Activated CD4-positive, alpha-beta T cell treated with anti-CD3 and anti-CD28 coated beads, Interleukin-10, Interleukin-2, amounts not matched to agents 100 ng/mL and 50 ng/mL, durations not matched to agents 16 hours and 8 hours (primary cell): ENCODE measurements at regions not wholly inside any gene's neighbourhood (a gene's known extent, or its start where the extent isn't known, plus 50 kb on each side); places are given as distances from the start of the nearest gene placed in this dataset.
"Not testable (repeated sequence)": the region's sequence is repeated elsewhere in the genome, so short reads cannot be mapped to it uniquely, and the experiment has no call there.

Source experiments
- DNase-seq: peaks from one replicate; pipeline ENCODE4 v3.0.0-alpha.2; 2020

DNA sequence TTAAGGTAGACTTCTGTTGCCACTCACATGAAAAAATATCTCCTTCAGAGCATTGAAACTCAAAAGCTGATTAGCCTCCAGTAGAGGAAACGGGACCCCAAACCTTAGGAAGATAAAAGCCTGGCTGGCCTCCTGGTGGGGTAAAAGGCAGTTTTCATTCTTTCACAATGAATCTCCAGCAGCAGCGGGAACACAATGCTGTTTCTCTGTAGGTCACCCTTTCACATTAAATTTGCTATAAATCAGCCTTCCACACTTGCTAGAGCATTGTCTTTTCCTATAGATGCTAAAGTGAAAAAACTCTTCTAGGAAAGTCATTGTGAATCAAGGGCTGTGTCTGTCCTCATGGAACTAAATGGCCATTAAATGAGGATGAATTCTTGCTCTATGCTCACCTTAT is 207.3 kb upstream of the MAGEB2 start:
- DNase-seq = no peak

DNA sequence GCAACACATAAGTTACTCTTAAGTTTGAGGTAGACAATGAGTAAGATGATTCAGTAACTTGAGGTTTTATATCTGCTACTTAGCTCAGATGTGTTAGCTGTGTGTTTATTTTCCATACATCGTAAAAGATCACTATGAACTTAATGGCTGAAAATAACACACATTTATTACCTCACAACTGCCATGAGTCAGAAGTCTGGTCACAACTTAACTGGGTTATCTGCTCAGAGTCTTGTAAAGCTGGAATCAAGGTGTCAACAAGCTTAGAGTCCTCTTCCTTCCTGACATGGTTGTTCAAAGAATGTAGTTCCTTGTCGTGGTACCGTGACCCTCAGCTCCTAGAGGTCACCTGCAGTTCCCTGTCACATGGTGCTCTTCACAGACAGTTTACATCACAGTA is 204.9 kb upstream of the MAGEB2 start:
- no peak for DNase-seq

DNA sequence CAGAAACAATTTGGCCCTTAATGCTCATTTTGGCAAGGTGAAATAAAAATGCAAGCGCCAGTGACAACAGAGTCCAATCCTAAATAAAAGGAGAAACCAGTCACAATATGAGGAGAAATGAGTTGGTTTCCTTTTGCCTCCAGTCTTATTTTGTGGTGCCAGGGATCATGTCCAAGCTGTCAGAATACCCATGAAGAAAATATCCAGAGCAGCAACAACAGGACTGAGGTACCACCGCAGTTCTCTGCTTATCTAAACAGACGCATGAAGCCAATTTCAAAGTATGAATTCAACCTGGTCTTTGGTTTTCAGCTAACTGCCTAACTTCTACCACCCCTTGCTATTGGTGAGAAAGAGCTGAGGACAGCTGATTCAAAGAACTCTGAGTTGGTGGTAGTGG is 199.9 kb upstream of the MAGEB2 start:
- no peak for DNase-seq

DNA sequence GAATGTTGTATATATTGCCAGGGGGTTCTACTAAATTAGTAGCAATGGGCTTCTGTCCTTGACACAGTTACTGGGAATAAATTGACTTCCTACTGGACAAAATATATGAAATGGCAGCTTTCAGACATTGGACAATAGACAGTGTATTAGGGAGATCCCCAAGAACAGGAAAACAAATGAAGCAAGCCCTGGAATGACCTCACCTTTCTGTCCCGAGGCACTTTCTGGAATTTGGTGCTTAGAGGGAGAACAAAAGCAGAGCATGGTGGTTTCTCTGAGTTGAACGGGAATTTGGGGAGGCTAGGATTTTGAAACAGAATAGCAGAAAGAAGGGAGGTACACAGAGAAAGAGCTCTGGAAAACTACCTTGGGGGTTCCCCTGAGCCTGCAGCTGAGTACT is 187.7 kb upstream of the MAGEB2 start:
- no peak for DNase-seq

DNA sequence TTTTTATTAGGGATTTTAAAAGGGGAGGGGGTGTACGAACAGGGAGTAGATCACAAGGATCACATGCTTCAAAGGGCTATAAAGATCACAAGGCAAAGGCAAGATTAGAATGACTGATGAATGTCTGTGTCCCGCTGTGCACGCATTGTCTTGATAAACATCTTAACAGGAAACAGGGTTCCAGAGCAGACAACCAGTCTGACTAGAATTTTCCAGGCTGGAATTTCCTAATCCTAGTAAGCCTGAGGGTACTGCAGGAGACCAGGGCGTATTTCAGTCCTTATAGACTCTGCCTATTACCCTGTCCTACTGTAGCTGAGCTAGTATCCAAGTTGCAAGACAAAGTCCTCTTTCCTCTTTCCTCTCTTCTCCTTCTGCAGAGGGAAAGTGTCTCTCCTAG is 179.0 kb upstream of the MAGEB2 start:
- DNase-seq = not testable (repeated sequence)

DNA sequence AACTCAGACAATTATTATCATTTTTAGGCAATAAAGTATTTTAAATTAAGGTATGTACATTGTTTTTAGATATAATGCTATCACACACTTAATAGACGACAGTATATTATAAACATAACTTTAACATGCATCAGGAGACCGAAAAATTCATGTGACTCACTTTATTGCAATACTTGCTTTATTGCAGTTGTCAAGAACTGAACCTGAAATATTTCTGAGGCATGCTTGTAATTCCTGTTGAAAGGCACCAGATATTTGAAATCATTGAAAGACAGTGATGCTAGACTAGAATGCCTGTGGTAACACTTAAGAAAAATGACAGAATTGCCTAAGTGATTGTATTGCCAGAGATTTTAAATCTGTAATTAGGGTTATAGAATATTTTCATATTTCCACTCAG is 175.6 kb upstream of the MAGEB2 start:
- DNase-seq = no peak

DNA sequence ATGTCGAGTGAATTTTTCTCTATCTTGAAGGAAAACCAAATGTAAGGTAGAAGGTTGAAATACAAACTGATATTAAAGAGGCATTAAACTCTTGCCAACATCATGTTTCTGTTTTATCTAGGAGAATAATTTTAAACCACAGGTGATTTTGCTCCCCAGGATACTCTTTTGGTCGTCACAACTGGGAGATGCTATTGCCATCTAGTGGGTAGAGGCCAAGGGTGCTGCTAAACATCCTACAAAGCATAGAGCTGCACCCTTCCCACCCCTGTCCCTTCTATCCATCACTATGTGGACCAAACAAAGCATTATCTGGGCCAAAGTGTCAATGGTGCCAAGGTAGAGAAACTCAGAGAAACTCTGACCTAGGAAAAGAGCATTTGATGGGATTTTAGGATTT is 154.6 kb upstream of the MAGEB2 start:
- DNase-seq = no peak

DNA sequence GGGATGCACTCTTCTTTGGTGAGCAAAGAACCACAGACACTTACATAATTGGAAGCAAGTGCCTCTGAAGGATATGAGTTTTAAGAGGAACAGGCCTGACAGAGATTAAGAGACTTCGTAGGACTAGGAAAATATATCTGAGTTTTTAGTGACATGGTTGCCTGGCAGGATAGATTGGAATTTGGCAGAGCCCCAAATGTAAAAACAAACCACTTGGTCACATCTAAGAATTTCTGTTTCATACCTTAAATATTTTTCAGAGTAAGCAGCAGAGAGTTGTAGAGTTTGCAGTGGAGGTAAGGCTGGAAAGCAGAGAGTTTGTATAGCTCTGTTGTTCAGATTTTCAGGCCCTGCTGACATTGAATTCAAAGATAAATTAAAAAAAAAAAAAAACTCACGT is 150.1 kb upstream of the MAGEB2 start:
- DNase-seq = no peak

DNA sequence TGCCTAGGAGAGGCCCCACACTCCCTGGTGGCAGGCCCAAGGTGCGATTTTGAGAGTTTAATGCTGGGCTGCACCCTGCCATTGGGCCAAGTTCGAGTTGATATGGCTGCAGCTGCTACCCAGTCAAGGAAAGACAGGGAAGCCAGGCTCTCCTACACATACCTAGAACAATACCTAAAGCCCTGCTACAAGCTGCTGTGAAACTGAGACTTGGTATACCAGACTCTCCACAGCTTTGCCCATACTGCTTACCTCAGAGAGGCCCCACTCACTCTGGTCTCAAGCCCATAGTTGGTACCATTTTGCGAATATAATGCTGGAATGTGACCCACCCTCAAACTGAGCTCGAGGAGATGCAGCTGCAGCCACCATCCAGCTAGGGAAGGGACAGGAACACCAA is 147.7 kb upstream of the MAGEB2 start:
- DNase-seq = no peak

DNA sequence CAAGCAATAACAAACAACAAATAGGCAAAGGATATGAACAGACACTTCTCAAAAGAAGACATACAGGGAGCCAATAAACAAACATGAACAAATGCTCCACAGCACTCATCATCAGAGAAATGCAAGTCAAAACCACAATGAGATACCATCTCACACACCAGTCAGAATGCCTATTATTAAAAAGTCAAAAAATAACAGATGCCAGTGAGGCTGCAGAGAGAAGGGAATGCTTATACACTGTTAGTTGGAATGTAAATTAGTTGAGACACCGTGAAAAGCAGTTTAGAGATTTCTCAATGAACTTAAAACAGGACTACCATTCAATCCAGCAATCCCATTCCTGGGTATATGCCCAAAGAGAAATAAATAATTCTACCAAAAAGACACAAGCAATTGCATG is 129.8 kb upstream of the MAGEB2 start:
- DNase-seq = no peak

DNA sequence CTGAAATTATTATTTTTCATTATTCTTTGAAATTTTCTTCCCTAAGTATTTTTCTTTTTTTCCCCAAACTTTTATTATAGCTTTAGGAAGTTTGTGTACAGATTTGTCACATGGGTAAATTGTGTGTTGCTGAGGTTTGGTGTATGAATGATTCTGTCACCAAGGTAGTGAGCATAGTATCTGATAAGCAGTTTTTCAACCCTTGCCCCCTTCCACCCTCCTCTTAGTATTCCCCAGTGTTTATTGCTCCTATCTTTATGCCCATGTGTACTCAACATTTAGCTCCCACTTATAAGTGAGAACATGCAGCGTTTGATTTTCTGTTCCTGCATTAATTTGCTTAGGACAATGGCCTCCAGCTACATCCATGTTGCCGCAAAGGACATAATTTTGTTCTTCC is 103.9 kb upstream of the MAGEB2 start:
- no peak for DNase-seq

DNA sequence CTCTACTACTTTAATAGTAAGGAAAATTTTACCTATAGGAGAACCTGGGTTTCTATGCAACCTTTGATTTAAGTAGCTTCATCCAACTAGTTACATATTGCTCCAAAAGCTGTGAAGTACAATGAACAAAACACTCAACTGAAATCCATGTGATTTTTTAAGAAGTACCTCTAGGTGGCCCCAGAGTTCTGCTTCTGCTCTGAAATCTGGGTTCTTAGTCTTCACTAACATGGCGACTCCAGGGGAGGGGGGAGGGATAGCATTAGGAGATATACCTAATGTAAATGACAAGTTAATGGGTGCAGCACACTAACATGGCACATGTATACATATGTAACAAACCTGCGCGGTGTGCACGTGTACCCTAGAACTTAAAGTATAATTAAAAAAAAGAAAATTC is 73.4 kb upstream of the MAGEB2 start:
- peak; percentile 43 for DNase-seq

DNA sequence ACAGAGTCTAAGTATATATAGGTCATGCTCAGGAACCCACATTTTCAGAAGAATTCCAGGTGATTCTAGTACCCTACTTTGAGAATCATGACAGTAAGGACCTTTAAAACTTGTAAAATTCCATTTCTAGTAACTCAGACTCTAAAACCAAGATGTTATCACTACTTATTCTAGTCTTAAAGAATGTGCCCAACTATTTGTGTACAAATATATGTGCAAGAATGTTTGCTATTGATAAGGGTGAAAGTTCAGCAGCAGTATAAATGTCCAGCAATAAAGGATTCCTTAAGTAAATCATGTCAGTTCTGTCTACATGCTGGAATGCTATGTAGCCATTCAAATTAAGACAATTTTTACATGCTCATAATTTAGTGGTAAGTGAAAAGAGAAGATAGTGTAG is 71.1 kb upstream of the MAGEB2 start:
- no peak for DNase-seq

DNA sequence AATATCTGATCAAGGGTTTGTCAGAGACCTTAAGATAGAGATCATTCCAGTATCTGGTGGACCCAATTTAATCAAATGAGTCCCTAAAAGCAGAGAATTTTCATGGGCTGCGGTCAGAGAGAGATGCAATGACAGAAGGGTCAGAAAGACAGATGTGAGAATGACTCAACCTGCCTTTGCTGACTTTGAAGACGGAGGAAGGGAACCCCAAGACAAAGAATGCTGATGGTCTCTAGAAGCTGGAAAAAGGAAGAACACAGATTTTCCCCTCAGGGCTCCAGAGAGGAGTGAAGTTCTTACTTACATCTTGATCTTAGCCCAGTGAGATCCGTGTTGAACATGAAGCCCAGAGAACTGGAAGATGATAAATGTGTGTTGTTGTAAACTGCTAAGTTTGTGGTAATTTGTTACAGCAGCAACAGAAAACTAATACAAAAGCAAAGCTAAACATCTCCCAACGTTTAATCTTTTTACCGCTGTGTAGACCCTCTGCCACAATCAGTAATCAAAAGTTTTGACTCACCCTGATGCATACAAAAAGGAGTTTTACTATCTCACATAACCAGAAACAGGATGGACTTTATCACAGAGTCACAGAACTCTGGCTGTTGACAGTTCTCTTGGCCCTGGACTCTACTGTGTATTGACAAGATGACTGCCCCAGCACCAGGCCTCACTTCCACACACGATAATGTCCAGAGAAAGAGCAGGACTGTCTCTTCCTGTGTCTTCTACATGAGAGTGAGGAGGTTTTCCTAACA is 70.2 kb upstream of the MAGEB2 start:
- no peak for DNase-seq

DNA sequence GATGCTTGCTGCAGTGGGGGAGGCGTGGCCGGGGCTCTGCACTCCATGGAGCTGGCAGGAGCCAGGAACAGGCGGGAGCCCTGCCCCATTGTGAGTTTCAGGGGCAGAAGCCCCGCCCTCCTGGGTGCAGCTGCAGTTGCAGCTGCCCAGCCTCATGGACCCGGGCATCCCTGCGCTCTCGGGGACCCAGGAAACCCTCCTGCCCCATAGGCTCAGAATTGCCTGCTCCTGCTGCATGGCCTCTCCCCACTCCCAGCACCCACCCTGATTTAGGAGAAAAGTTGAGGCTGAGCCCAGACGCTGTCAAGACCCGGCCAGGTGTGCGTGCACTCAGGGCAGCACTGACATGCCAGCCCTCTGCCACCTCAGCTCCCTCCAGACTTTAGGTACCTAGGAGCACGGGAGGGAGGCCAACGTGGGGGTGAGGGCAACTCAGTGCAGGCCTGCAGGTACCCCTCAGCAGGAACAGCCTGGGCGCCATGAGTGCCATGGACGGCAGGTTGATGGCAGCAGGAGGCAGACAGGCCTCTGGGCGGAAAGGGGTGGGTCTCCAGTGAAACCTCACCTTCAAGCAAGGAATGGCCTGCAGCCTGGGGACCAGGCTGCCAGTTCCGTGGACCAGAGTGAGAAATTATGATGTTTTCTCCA is 67.2 kb upstream of the MAGEB2 start:
- DNase-seq = no peak

DNA sequence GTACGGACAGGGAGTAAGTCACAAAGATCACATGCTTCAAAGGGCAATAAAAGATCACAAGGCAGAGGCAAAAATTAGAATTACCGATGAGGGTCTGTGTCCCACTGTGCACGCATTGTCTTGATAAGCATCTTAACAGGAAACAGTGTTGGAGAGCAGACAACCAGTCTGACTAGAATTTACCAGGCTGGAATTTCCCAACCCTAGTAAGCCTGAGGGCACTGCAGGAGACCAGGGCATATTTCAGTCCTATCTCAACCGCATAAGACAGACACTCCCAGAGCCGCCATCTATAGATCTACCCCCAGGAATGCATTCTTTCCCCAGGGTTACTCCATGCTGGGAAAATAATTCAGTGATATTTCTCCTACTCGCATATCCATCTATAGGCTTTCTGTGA is 66.2 kb upstream of the MAGEB2 start:
- DNase-seq = not testable (repeated sequence)

DNA sequence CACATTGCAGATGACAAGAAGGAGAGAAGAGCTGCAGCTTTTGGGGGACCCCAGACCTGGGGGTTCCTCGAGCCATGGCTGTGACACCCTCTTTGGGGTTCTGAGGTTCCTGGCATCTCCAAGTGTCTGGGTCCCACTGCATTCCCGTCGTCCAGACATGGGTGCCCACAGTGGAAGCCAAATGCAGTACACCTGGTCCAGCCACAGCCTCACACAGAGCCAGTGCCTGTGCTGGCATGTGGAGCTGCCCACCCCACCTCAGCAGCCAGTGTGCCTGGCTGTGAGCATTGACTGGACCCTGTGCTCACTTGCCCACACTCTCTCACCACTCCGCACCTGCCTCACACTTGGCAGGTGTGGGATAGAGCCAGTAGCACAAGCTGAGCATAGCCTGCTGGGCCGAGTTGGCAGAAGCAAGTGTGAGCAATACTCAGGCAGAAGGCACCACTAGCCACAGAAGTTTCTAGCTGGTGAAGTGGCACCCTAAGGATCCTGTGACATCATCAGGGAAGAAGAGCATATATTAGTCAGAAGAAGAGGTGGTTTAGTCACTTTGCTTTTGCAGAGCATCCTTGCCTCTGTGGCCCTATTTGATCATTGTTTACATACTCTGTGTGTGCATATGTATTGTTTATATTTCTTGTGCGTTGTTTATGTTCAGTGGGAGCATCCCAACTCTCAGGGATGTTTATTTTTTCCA is 65.0 kb upstream of the MAGEB2 start:
- peak; percentile 6 for DNase-seq

DNA sequence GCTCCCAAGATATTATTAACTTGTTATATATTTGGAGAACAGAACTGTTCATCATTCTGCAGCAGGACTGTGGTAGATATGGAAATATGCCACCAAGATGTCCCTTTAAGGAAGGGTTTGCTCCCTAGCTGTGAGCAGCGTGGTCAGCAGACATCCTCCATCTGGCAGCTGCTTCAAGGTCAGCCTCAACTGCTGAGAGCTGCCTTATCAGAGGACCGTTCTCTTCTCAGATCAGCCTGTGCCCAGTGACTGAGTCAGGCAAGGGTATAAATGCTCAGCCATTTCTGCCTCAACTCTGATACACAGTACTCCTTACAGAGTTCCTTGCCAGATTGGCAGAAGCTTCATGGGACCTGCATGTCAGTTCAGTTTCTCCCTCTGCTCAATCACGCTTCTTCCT is 63.4 kb upstream of the MAGEB2 start:
- DNase-seq = no peak

DNA sequence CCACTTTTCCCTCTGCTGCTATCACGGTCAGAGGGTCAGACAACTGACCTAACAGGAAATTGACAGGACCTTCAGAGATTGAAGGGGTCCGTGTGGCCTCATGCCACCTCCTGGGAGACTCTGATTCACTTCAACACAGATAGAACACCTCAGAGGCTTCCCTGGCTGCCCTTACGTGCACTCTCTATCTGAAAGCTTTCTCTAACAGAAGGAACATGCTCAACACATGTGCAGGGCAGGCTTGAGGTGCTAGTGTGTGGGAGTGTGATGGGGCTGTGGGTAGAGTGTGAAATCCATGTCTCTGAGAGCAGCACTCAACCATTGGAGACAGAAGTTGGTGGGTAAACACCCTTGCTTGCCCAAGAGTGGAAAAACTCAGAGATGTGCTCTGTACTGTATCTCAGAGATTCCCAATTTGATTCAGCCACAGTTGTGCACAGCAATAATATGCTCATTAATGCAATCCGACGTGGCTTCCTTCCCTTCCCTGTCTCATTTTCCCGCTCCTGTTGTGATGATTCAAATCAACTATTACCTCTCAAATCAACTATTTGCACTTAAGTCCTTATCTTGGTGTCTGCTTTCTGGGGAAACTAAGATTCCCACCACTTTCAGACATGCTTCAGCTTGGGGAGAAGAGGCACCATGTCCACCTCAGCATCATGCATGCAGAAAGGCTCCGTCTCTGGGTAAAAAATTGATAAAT is 62.0 kb upstream of the MAGEB2 start:
- DNase-seq = no peak

DNA sequence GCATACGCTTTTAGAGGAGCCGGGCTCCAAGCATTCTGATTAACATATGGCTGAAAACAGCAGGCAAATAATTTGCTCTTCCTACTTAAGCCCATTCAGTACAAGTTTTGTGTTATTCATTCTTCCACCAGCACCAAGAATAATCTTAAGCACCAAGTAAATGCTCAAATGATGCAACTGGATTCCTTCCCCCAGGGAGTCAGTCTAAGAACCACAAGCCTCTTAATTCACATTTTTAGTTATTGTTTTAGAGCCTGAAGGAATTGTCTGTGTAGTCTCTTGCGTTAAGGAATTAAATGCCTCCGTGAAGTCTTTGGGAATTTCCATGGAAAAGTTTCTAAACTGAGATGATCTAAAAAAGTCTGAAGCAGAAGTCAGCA is 61.5 kb upstream of the MAGEB2 start:
- DNase-seq = no peak

DNA sequence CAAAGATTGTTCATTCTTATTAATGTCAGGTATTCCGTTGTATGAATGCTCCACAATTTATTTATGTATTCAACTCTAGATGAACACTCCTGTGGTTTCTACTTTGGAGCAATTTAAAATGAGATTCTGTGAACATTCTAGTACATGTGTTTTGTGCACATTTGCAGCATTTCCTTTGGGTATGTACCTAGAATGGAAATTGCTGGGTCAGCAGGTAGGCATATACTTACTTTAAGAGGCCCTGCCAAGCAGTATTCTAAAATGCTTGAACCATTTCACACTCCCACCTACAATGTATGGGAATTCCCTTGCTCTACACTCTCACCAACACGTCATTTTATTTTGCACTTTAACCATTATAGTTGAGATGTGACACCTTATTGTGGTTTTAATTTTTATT is 59.4 kb upstream of the MAGEB2 start:
- DNase-seq = no peak

DNA sequence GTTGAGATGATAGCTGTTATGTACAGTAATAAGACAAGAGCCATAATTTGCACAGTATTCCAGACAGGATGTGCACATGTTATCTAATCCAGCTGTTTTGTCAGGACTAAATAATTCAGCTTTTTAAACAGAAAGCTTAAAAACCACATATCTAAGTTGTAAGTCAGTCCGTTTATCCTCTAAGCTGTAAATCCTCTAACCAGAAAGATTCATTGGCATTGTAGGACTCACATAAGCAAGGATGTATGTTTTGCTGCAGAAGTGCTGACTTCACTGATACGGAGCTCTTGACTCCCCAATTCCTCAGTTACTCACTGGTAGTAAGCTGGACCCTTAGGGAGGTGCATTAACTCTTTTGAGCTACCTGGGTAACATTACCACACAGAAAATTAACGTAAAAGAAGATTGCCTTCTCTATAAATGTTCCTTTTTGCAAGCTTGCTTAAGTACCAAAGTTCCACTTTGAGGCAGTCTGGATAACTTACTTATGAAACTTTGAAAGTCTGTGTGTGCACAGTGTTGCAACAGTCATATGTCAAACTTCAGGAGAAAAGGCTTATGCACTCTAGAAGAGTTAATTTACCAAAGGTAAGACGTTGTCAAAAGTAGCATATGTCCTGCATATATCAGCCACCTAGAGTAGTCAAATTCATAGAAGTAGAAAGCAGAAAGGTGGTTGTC is 58.3 kb upstream of the MAGEB2 start:
- no peak for DNase-seq

DNA sequence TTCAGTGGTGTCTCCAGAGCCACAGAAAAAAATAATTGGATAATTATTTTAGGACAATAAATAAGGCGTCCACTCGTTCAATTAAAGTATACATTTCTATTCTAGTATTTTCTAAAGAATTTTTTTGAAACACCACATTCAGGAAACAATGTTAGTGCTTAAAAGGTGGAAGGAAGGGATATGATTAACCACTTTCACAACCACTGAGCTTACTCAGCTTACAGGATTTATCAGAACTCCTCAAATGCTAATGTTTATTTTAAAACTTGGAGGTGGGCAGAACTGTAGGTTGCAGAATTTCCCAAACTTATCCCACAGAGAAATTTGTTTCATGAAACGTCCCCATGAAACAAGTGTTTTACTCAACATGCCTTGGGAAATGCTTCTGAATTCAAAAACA is 54.3 kb upstream of the MAGEB2 start:
- no peak for DNase-seq
